Thoracic aorta (tissue), 2 donors: ENCODE measurements at regions not wholly inside any gene's neighbourhood (a gene's known extent, or its start where the extent isn't known, plus 50 kb on each side); places are given as distances from the start of the nearest gene placed in this dataset.
"Not testable (repeated sequence)": the region's sequence is repeated elsewhere in the genome, so short reads cannot be mapped to it uniquely, and the experiment has no call there.

ENCODE experiments used
- ATAC-seq: fragments of 150-250 bp; one replicate; pipeline ENCODE4 v1.8.0; 2017; ENCODE audit warnings: low read depth; ENCODE audit not compliant: insufficient number of reproducible peaks, low FRiP score
- DNase-seq: peaks from one replicate; pipeline ENCODE4 v3.0.0-alpha.2; 2020; ENCODE audit warnings: low spot score
- H3K27ac ChIP-seq, 2 donors: fragments of 200-600 bp; sonication (generic); 1 replicate in 1 of 2; 2 replicates in 1 of 2; pipeline ENCODE4 v1.5.1; 2016; ENCODE audit warnings: mild to moderate bottlenecking in 2 of 2, moderate library complexity in 2 of 2
- H3K27me3 ChIP-seq: fragments of 200-600 bp; sonication (generic); replicated peaks from 2 replicates; pipeline ENCODE4 v1.6.0; 2016; ENCODE audit warnings: mild to moderate bottlenecking; ENCODE audit not compliant: insufficient read depth
- H3K36me3 ChIP-seq: fragments of 200-600 bp; sonication (generic); one replicate; pipeline ENCODE4 v1.5.1; 2016
- H3K4me1 ChIP-seq, 2 donors: fragments of 200-600 bp; sonication (generic); 1 replicate in 1 of 2; 2 replicates in 1 of 2; pipeline versions ENCODE4 v1.5.1 to v1.6.0; 2016; ENCODE audit warnings: low read depth in 2 of 2, mild to moderate bottlenecking in 1 of 2; ENCODE audit not compliant: control insufficient read depth in 1 of 2
- H3K4me3 ChIP-seq: fragments of 200-600 bp; sonication (generic); 2 replicates; pipeline ENCODE4 v1.5.1; 2016; ENCODE audit warnings: mild to moderate bottlenecking
- H3K9me3 ChIP-seq: fragments of 200-600 bp; sonication (generic); 2 replicates; pipeline ENCODE4 v1.5.1; 2016
- CTCF ChIP-seq: fragments of 200-600 bp; sonication (generic); IDR thresholded peaks from one replicate; pipeline ENCODE4 v1.5.1; 2019; ENCODE audit warnings: antibody characterized with exemption

- Histone ChIP-seq H3K9me3 (no peaks in the 10 kb centered on the region), H3K4me1 (no peaks in the 10 kb centered on the region), H3K27me3 (no peaks in the 10 kb centered on the region), H3K27ac (no peak overlapping the region), H3K36me3 (no peaks in the 10 kb centered on the region), H3K4me3 (no peak overlapping the region)
- no peak for TF ChIP-seq CTCF
- ATAC-seq = no peak
- no peak for DNase-seq
Observed at GRCh38 chrX:104372547-104372946, 117.8 kb upstream of the ESX1 start.

GRCh38 chrX:104370089-104370488 lies 115.4 kb upstream of the ESX1 start:
- Histone ChIP-seq H3K27me3 (no peaks in the 10 kb centered on the region), H3K4me1 (no peaks in the 10 kb centered on the region), H3K36me3 (no peaks in the 10 kb centered on the region), H3K27ac (no peak overlapping the region), H3K9me3 (no peaks in the 10 kb centered on the region), H3K4me3 (no peak overlapping the region)
- no peak for ATAC-seq
- no peak for TF ChIP-seq CTCF
- DNase-seq = no peak

GRCh38 chrX:104360774-104361173 lies 106.0 kb upstream of the ESX1 start:
- not testable (repeated sequence) for H3K27ac ChIP-seq, DNase-seq, H3K4me1 ChIP-seq, H3K4me3 ChIP-seq, H3K27me3 ChIP-seq, H3K9me3 ChIP-seq, ATAC-seq, H3K36me3 ChIP-seq

- Histone ChIP-seq H3K27me3 (no peaks in the 10 kb centered on the region), H3K36me3 (no peaks in the 10 kb centered on the region), H3K4me1 (no peaks in the 10 kb centered on the region), H3K9me3 (no peaks in the 10 kb centered on the region), H3K4me3 (no peak overlapping the region), H3K27ac (no peak overlapping the region)
- no peak for ATAC-seq
- no peak for TF ChIP-seq CTCF
- DNase-seq = no peak
Observed at GRCh38 chrX:104359124-104359523, 104.4 kb upstream of the ESX1 start.

- Histone ChIP-seq H3K4me1 (no peaks in the 10 kb centered on the region), H3K4me3 (no peak overlapping the region), H3K27ac (no peak overlapping the region), H3K27me3 (no peaks in the 10 kb centered on the region), H3K36me3 (no peaks in the 10 kb centered on the region), H3K9me3 (no peaks in the 10 kb centered on the region)
- no peak for ATAC-seq
- no peak for TF ChIP-seq CTCF
- DNase-seq = no peak
Observed at GRCh38 chrX:104351173-104351769, 96.5 kb upstream of the ESX1 start.

- no peak overlapping the region for H3K27ac ChIP-seq
- DNase-seq = no peak
- H3K4me1 ChIP-seq = no peaks in the 10 kb centered on the region
- ATAC-seq = no peak
- no peak overlapping the region for H3K4me3 ChIP-seq
- no peaks in the 10 kb centered on the region for H3K36me3 ChIP-seq
- no peak for TF ChIP-seq CTCF
- H3K9me3 ChIP-seq = no peaks in the 10 kb centered on the region
- no peaks in the 10 kb centered on the region for H3K27me3 ChIP-seq
Observed at GRCh38 chrX:104347860-104348259, 93.1 kb upstream of the ESX1 start.
